NB4 (cell line): ENCODE measurements at regions not wholly inside any gene's neighbourhood (a gene's known extent, or its start where the extent isn't known, plus 50 kb on each side); places are given as distances from the start of the nearest gene placed in this dataset.

ENCODE experiments used
- POLR2A ChIP-seq: IDR thresholded peaks from 2 replicates; pipeline ENCODE4 v1.6.1; 2011; ENCODE audit warnings: mild to moderate bottlenecking; ENCODE audit not compliant: insufficient read length; ENCODE audit errors: extremely low read depth
- TF ChIP-seq, protein P1 (sequence below): IDR thresholded peaks from one replicate; pipeline ENCODE4 v1.5.1; 2012; ENCODE audit warnings: low read depth, low read length

DNA sequence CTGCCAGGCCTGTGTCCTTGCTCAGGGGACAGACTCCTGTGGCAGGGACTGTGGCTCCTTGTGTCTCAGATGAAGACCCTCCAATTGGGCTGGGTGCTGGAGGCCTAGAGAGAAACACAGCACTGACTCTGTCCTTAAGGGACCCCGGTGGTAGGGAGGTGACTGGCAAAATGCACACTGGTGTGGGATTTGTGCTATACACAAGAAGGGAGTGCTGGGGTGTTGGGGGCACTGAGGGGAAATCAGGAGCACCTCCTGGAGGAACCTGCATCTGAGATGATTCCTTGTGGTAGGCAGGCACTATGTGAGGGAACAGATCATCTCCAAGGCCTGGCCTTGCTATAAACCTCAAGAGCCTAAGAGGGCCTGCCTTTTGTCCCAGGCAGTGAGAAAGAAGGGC, 149.2 kb downstream of the RPS24 start:
- TF ChIP-seq, protein P1, sequence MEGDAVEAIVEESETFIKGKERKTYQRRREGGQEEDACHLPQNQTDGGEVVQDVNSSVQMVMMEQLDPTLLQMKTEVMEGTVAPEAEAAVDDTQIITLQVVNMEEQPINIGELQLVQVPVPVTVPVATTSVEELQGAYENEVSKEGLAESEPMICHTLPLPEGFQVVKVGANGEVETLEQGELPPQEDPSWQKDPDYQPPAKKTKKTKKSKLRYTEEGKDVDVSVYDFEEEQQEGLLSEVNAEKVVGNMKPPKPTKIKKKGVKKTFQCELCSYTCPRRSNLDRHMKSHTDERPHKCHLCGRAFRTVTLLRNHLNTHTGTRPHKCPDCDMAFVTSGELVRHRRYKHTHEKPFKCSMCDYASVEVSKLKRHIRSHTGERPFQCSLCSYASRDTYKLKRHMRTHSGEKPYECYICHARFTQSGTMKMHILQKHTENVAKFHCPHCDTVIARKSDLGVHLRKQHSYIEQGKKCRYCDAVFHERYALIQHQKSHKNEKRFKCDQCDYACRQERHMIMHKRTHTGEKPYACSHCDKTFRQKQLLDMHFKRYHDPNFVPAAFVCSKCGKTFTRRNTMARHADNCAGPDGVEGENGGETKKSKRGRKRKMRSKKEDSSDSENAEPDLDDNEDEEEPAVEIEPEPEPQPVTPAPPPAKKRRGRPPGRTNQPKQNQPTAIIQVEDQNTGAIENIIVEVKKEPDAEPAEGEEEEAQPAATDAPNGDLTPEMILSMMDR = no peak
- no peak for TF ChIP-seq POLR2A
